ENCODE measurements at regions not wholly inside any gene's neighbourhood (a gene's known extent, or its start where the extent isn't known, plus 50 kb on each side); places are given as distances from the start of the nearest gene placed in this dataset.

- no peaks in the 10 kb centered on the region for H3K9me3 Mint-ChIP-seq
- peaks cover 4% of the 10 kb centered on the region for H3K36me3 Mint-ChIP-seq (ENCODE audit: low read depth)
- WGBS, 2 experiments (ENCODE audit: insufficient coverage in 1 of 2, insufficient read length in 1 of 2): 42% methylated on average over 1 of the region's 1 CpG; no CpG with 5 or more reads in 1 of the 2 experiments
- Histone ChIP-seq H3K9me3 (ENCODE audit: control insufficient read depth, low read length) (no peaks in the 10 kb centered on the region), H3K4me3 (ENCODE audit: low read length) (no peak overlapping the region), H3K36me3 (ENCODE audit: control insufficient read depth, insufficient read depth, low read length) (no peaks in the 10 kb centered on the region), H3K4me1 (ENCODE audit: control insufficient read depth, insufficient read depth, low read length) (peaks cover 20% of the 10 kb centered on the region), H3K27me3 (ENCODE audit: control insufficient read depth, insufficient read depth, low read length, poor library complexity, severe bottlenecking) (no peaks in the 10 kb centered on the region), H3K9ac (ENCODE audit: extremely low read depth, low read length, poor library complexity, severe bottlenecking) (no peak overlapping the region), H3K27ac (ENCODE audit: low read depth, low read length) (no peak overlapping the region)
- no peak for DNase-seq
- peaks cover 5% of the 10 kb centered on the region for H3K27me3 Mint-ChIP-seq (ENCODE audit: insufficient read depth)
- TF ChIP-seq, protein P1, sequence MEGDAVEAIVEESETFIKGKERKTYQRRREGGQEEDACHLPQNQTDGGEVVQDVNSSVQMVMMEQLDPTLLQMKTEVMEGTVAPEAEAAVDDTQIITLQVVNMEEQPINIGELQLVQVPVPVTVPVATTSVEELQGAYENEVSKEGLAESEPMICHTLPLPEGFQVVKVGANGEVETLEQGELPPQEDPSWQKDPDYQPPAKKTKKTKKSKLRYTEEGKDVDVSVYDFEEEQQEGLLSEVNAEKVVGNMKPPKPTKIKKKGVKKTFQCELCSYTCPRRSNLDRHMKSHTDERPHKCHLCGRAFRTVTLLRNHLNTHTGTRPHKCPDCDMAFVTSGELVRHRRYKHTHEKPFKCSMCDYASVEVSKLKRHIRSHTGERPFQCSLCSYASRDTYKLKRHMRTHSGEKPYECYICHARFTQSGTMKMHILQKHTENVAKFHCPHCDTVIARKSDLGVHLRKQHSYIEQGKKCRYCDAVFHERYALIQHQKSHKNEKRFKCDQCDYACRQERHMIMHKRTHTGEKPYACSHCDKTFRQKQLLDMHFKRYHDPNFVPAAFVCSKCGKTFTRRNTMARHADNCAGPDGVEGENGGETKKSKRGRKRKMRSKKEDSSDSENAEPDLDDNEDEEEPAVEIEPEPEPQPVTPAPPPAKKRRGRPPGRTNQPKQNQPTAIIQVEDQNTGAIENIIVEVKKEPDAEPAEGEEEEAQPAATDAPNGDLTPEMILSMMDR (conservative IDR thresholded peaks at IDR 0.05): no peak
- H3K4me3 Mint-ChIP-seq: no peak overlapping the region
- peak overlapping the region; percentile 87 for H3K27ac Mint-ChIP-seq
- peaks cover 45% of the 10 kb centered on the region for H3K4me1 Mint-ChIP-seq
Observed at GRCh38 chr6:56751604-56752003, 108.9 kb upstream of the DST start.

DNA sequence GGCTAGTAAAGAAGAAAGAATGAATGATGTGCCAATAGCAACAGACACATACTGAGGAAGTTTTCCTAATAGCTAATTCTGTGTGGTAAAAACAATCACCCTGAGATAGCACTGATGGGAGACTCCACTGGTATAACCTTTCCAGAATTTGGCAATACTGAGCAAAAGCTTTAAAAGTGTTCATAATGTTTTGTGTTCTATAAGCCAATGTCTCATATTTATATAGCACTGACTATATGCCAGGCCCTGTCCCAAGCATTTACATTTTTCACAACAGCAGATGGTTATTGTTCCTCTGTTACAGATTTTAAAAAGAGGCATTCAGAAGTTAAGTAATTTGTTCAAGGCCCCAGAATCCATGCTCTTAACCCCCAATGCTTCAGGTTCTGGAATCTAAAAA, 108.0 kb upstream of the DST start:
- H3K27ac ChIP-seq (ENCODE audit: low read depth, low read length): no peak overlapping the region
- no peaks in the 10 kb centered on the region for H3K9me3 ChIP-seq (ENCODE audit: control insufficient read depth, low read length)
- H3K4me3 ChIP-seq (ENCODE audit: low read length): no peak overlapping the region
- Mint-ChIP-seq H3K4me1 (peaks cover 36% of the 10 kb centered on the region), H3K4me3 (no peak overlapping the region), H3K9me3 (no peaks in the 10 kb centered on the region), H3K27me3 (ENCODE audit: insufficient read depth) (no peaks in the 10 kb centered on the region), H3K27ac (peak overlapping the region; percentile 33), H3K36me3 (ENCODE audit: low read depth) (peaks cover 4% of the 10 kb centered on the region)
- peaks cover 19% of the 10 kb centered on the region for H3K4me1 ChIP-seq (ENCODE audit: control insufficient read depth, insufficient read depth, low read length)
- DNase-seq: no peak
- H3K9ac ChIP-seq (ENCODE audit: extremely low read depth, low read length, poor library complexity, severe bottlenecking): no peak overlapping the region
- no peaks in the 10 kb centered on the region for H3K27me3 ChIP-seq (ENCODE audit: control insufficient read depth, insufficient read depth, low read length, poor library complexity, severe bottlenecking)
- TF ChIP-seq, protein P1 (conservative IDR thresholded peaks at IDR 0.05): no peak
- no peaks in the 10 kb centered on the region for H3K36me3 ChIP-seq (ENCODE audit: control insufficient read depth, insufficient read depth, low read length)

- peaks cover 4% of the 10 kb centered on the region for H3K36me3 Mint-ChIP-seq (ENCODE audit: low read depth)
- 98% methylated on average over 3 of the region's 3 CpGs; no CpG with 5 or more reads in 1 of the 2 experiments for whole genome bisulfite sequencing, 2 experiments (ENCODE audit: insufficient coverage in 1 of 2, insufficient read length in 1 of 2)
- H3K4me3 Mint-ChIP-seq: no peak overlapping the region
- Histone ChIP-seq H3K9me3 (ENCODE audit: control insufficient read depth, low read length) (no peaks in the 10 kb centered on the region), H3K27me3 (ENCODE audit: control insufficient read depth, insufficient read depth, low read length, poor library complexity, severe bottlenecking) (no peaks in the 10 kb centered on the region), H3K4me1 (ENCODE audit: control insufficient read depth, insufficient read depth, low read length) (peaks cover 24% of the 10 kb centered on the region), H3K36me3 (ENCODE audit: control insufficient read depth, insufficient read depth, low read length) (no peaks in the 10 kb centered on the region), H3K27ac (ENCODE audit: low read depth, low read length) (no peak overlapping the region), H3K9ac (ENCODE audit: extremely low read depth, low read length, poor library complexity, severe bottlenecking) (no peak overlapping the region), H3K4me3 (ENCODE audit: low read length) (no peak overlapping the region)
- H3K9me3 Mint-ChIP-seq: no peaks in the 10 kb centered on the region
- no peaks in the 10 kb centered on the region for H3K27me3 Mint-ChIP-seq (ENCODE audit: insufficient read depth)
- H3K4me1 Mint-ChIP-seq: peaks cover 35% of the 10 kb centered on the region
- TF ChIP-seq, protein P1 (conservative IDR thresholded peaks at IDR 0.05): no peak
- H3K27ac Mint-ChIP-seq: peak overlapping the region; percentile 10
- DNase-seq: no peak
Observed at GRCh38 chr6:56749632-56750151, 107.0 kb upstream of the DST start.
